Tibial nerve (tissue), 4 donors: ENCODE measurements at regions not wholly inside any gene's neighbourhood (a gene's known extent, or its start where the extent isn't known, plus 50 kb on each side); places are given as distances from the start of the nearest gene placed in this dataset.
A peak's percentile ranks its signal among the peaks of the same experiment; 100 is the strongest.

ENCODE experiments used
- DNase-seq, 2 donors: peaks; one replicate each; pipeline ENCODE4 v3.0.0-alpha.2; 2019; ENCODE audit warnings: low spot score in 2 of 2
- H3K27ac ChIP-seq, 4 donors: fragments of 200-600 bp; sonication (generic) in 3 of 4; one replicate each; pipeline ENCODE4 v1.5.1; 2017 to 2019; ENCODE audit warnings: mild to moderate bottlenecking in 1 of 4
- H3K27me3 ChIP-seq, 2 donors: fragments of 200-600 bp; sonication (generic) in 1 of 2; one replicate each; pipeline versions ENCODE4 v1.5.1 to v1.6.0; 2017 to 2019
- H3K36me3 ChIP-seq, 3 donors: fragments of 200-600 bp; sonication (generic); one replicate each; pipeline ENCODE4 v1.5.1; 2018 to 2019
- H3K4me1 ChIP-seq, 4 donors: fragments of 200-600 bp; sonication (generic) in 3 of 4; one replicate each; pipeline ENCODE4 v1.5.1; 2017 to 2019
- H3K4me3 ChIP-seq, 4 donors: fragments of 200-600 bp; sonication (generic) in 3 of 4; one replicate each; pipeline ENCODE4 v1.5.1; 2017 to 2019; ENCODE audit warnings: mild to moderate bottlenecking in 1 of 4, moderate library complexity in 1 of 4
- H3K9me3 ChIP-seq, 4 donors: fragments of 200-600 bp; sonication (generic) in 3 of 4; one replicate each; pipeline ENCODE4 v1.5.1; 2017 to 2019
- EP300 ChIP-seq, 2 donors: sonication (generic); formaldehyde crosslinking; IDR thresholded peaks; one replicate each; pipeline ENCODE4 v1.6.1; 2017; ENCODE audit warnings: antibody characterized with exemption in 2 of 2, mild to moderate bottlenecking in 1 of 2
- POLR2A ChIP-seq, 2 donors: fragments of 450-650 bp; IDR thresholded peaks; one replicate each; pipeline ENCODE4 v1.6.1; 2017; ENCODE audit warnings: antibody characterized with exemption in 2 of 2, mild to moderate bottlenecking in 2 of 2, moderate library complexity in 2 of 2
- WGBS, 2 donors: methylation state at CpG; one replicate each; pipeline ENCODE4 v1.1.5; 2018; 5-methylcytosine and 5-hydroxymethylcytosine counted together
- TF ChIP-seq, protein P1 (sequence below), 5 experiments: fragments of 200-600 bp in 3 of 5; fragments of 450-650 bp in 2 of 5; sonication (generic) in 3 of 5; IDR thresholded peaks; one replicate each; pipeline ENCODE4 v1.5.1; 2016 to 2019; ENCODE audit warnings: antibody characterized with exemption in 5 of 5, mild to moderate bottlenecking in 3 of 5, moderate library complexity in 2 of 5

DNA sequence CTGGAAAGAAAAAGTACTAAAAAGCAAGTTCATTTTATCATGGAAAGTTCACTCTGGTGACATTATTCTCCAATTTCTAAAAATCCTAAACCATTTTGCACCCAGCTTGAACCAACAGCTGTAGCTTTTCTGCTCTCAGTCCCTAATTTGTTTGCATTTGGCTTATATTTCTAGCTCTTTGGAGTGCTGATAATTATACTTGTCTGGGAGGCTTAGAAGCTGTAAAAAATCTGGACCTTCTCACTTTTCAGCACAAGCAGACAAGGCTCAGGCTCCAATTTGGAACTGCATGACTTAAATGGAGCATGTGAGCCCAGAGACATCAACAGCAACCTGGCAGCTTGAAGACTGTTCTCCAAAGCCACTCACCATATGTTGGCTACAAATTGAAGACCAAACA lies 170.9 kb upstream of the PCDH18 start:
- Histone ChIP-seq H3K27me3 (no peaks in the 10 kb centered on the region), H3K27ac (peak overlapping the region in 1 of 4 donors; percentile 29)
- TF ChIP-seq EP300 (IDR thresholded peaks at IDR 0.05) (no peak), POLR2A (IDR thresholded peaks at IDR 0.05) (no peak)
- TF ChIP-seq, protein P1, sequence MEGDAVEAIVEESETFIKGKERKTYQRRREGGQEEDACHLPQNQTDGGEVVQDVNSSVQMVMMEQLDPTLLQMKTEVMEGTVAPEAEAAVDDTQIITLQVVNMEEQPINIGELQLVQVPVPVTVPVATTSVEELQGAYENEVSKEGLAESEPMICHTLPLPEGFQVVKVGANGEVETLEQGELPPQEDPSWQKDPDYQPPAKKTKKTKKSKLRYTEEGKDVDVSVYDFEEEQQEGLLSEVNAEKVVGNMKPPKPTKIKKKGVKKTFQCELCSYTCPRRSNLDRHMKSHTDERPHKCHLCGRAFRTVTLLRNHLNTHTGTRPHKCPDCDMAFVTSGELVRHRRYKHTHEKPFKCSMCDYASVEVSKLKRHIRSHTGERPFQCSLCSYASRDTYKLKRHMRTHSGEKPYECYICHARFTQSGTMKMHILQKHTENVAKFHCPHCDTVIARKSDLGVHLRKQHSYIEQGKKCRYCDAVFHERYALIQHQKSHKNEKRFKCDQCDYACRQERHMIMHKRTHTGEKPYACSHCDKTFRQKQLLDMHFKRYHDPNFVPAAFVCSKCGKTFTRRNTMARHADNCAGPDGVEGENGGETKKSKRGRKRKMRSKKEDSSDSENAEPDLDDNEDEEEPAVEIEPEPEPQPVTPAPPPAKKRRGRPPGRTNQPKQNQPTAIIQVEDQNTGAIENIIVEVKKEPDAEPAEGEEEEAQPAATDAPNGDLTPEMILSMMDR (IDR thresholded peaks at IDR 0.05), result no peak

DNA sequence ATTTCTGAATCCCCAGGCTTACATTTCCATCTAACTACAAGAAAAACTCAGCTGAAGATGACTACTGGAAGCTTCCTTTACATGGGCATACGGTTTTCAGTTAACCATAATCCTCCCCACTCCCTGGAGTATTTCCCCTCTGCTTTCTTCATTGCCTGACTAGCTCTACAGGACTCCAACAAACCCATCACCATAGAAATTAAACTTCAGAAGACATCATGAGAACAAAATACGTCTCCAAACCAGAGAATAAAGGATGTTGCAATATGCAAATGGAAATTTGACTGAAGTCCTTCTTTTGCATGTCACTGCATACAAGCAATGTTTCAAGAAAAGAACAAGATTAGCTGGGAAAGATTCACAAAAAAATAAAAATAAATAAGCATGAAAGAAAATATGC lies 170.2 kb upstream of the PCDH18 start:
- 57 to 62% methylated on average over 2 of the region's 2 CpGs for WGBS, 2 donors
- DNase-seq, result no peak
- Histone ChIP-seq H3K27ac (peak overlapping the region in 1 of 4 donors; percentile 1), H3K27me3 (no peaks in the 10 kb centered on the region), H3K4me3 (no peak overlapping the region), H3K9me3 (peaks cover 0 to 5% (median 0%) of the 10 kb centered on the region in 4 donors), H3K4me1 (peaks cover 0 to 22% (median 3%) of the 10 kb centered on the region in 4 donors), H3K36me3 (no peaks in the 10 kb centered on the region)
- no peak for TF ChIP-seq EP300 (IDR thresholded peaks at IDR 0.05)
- TF ChIP-seq, protein P1 (IDR thresholded peaks at IDR 0.05), result no peak
- TF ChIP-seq POLR2A (IDR thresholded peaks at IDR 0.05), result no peak

More for the DNA sequence above, 170.9 kb upstream of the PCDH18 start:
- peaks cover 0 to 22% (median 3%) of the 10 kb centered on the region in 4 donors for H3K4me1 ChIP-seq
- no peak for DNase-seq
- H3K9me3 ChIP-seq, result peaks cover 0 to 5% (median 0%) of the 10 kb centered on the region in 4 donors
- no peak overlapping the region for H3K4me3 ChIP-seq
- no peaks in the 10 kb centered on the region for H3K36me3 ChIP-seq

DNA sequence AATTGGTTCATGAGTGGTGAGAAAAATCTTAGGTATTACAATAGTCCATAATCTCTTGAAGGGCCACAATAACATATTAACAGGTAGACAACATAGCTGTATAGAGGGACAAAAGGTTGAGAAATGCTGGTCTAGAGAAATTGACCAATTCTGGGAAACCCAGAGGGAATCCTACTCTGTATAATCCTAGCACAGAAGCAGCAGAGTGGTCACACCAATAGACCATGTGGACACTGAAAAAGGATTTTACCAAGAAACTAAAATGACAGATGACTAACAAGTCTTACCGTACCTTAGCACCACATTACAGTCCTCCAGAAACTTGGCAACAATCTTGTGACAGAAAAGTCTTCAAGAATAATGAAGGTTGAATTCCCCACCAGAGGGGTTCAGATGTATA lies 169.1 kb upstream of the PCDH18 start:
- 100% methylated on average over 1 of the region's 1 CpG for WGBS, 2 donors
- no peaks in the 10 kb centered on the region for H3K36me3 ChIP-seq
- H3K9me3 ChIP-seq, result peaks cover 0 to 5% (median 0%) of the 10 kb centered on the region in 4 donors
- no peak for DNase-seq
- no peaks in the 10 kb centered on the region for H3K27me3 ChIP-seq
- peaks cover 0 to 22% (median 3%) of the 10 kb centered on the region in 4 donors for H3K4me1 ChIP-seq
- no peak overlapping the region for H3K27ac ChIP-seq
- H3K4me3 ChIP-seq, result no peak overlapping the region
- TF ChIP-seq, protein P1 (IDR thresholded peaks at IDR 0.05), result no peak
- no peak for TF ChIP-seq EP300 (IDR thresholded peaks at IDR 0.05)
- no peak for TF ChIP-seq POLR2A (IDR thresholded peaks at IDR 0.05)

DNA sequence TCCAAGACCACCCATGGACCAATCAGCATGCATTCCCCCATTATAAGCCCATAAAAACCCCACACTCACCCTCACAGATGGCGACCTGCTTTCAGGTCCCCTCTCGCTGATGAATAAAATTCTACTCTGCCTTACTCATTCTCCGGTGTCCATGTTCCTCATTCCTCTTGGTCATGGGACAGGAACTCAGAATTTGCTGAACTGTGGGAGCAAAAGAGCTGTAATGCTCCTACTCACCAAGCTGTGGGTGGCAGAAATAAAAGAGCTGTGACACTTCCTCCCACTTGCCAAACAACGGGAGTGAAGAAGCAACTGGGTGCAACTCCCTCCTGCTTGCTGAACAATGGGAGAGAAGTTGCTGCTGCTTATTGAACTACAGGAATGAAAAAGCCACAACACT lies 168.5 kb upstream of the PCDH18 start:
- Histone ChIP-seq H3K36me3 (no peaks in the 10 kb centered on the region), H3K9me3 (peaks cover 0 to 5% (median 0%) of the 10 kb centered on the region in 4 donors), H3K4me1 (peaks cover 0 to 18% (median 3%) of the 10 kb centered on the region in 4 donors), H3K27ac (peak overlapping the region in 1 of 4 donors; percentile 19), H3K4me3 (no peak overlapping the region), H3K27me3 (no peaks in the 10 kb centered on the region)
- DNase-seq, result no peak
- WGBS, 2 donors, result 75 to 80% methylated on average over 4 of the region's 4 CpGs
- TF ChIP-seq EP300 (IDR thresholded peaks at IDR 0.05) (peak in 1 of 2 donors; percentile 44), POLR2A (IDR thresholded peaks at IDR 0.05) (no peak)
- TF ChIP-seq, protein P1 (IDR thresholded peaks at IDR 0.05), result no peak

DNA sequence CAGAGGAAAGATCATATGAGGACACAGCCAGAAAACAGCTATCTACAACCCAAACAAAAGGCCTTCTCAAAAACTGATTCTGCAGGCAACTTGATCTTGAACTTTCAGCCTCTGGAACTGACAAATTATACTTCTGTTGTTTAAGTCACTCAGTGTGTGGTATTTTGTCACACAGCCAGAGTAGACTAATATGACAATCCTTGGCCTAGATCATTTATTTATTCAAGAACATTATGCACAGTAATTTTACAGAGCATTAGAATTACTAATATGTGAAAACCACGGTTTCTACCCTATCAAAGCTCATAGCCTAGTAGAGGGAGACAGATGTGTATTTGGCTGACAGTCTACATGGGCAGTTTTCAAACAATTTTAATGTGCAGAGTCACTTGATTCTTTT lies 167.8 kb upstream of the PCDH18 start:
- Histone ChIP-seq H3K4me1 (peaks cover 0 to 11% (median 1%) of the 10 kb centered on the region in 4 donors), H3K36me3 (no peaks in the 10 kb centered on the region), H3K27ac (peak overlapping the region in 1 of 4 donors; percentile 19), H3K4me3 (no peak overlapping the region), H3K27me3 (no peaks in the 10 kb centered on the region), H3K9me3 (peaks cover 0 to 5% (median 0%) of the 10 kb centered on the region in 4 donors)
- DNase-seq, result no peak
- WGBS, 2 donors, result 21 to 32% methylated on average over 1 of the region's 1 CpG
- TF ChIP-seq, protein P1 (IDR thresholded peaks at IDR 0.05), result no peak
- TF ChIP-seq EP300 (IDR thresholded peaks at IDR 0.05) (no peak), POLR2A (IDR thresholded peaks at IDR 0.05) (no peak)
